Panc1 (cell line): ENCODE measurements at regions not wholly inside any gene's neighbourhood (a gene's known extent, or its start where the extent isn't known, plus 50 kb on each side); places are given as distances from the start of the nearest gene placed in this dataset.

Source experiments
- ATAC-seq: fragments of 200-7000 bp; cut with Tn5 transposase; 2 replicates; pipeline ENCODE4 v1.9.1; 2020; ENCODE audit warnings: mild to moderate bottlenecking, moderate library complexity
- BruUV-seq: library from RNA; stranded (reverse); fragments of 400-500 nt; replicated peaks from 2 replicates; lab custom pipeline; 2021; lab: Mats Ljungman, UMichigan
- CTCF ChIA-PET: fragments of 300-600 bp; sonication (Branson Sonifier 250); formaldehyde crosslinking; loops from one replicate; lab custom pipeline; 2022; ENCODE audit warnings: antibody characterized with exemption; lab: Charles Lee
- POLR2A ChIA-PET: fragments of 300-600 bp; sonication (Branson Sonifier 250); formaldehyde crosslinking; loops from one replicate; lab custom pipeline; 2022; ENCODE audit warnings: antibody characterized with exemption; lab: Charles Lee
- DNase-seq: peaks from one replicate; pipeline ENCODE4 v3.0.0-alpha.2; 2010; ENCODE audit warnings: low read depth, low spot score
- H3K27ac ChIP-seq: 2 replicates; pipeline ENCODE4 v1.5.1; 2011; ENCODE audit warnings: mild to moderate bottlenecking, low read length, inconsistent platforms
- H3K27me3 ChIP-seq: fragments of 200-500 bp; sonication (Bioruptor generic); 2 replicates; pipeline ENCODE4 v1.6.0; 2014; ENCODE audit warnings: low read length, inconsistent platforms; ENCODE audit not compliant: control insufficient read depth, insufficient read depth
- H3K36me3 ChIP-seq: fragments of 200-500 bp; sonication (Bioruptor generic); 2 replicates; pipeline ENCODE4 v1.5.1; 2014; ENCODE audit warnings: inconsistent platforms, mild to moderate bottlenecking, low read length, moderate library complexity; ENCODE audit not compliant: control insufficient read depth, insufficient read depth
- H3K4me1 ChIP-seq: 2 replicates; pipeline ENCODE4 v1.5.1; 2011; ENCODE audit warnings: inconsistent platforms, mild to moderate bottlenecking, low read length, moderate library complexity; ENCODE audit not compliant: control insufficient read depth, insufficient read depth
- H3K4me3 ChIP-seq, 2 experiments: 2 replicates each; pipeline ENCODE4 v1.5.1; 2011 to 2012; ENCODE audit warnings: low read depth in 2 of 2, low read length in 2 of 2, mild to moderate bottlenecking in 2 of 2, inconsistent platforms in 1 of 2, moderate library complexity in 1 of 2
- H3K9me3 ChIP-seq: fragments of 200-500 bp; sonication (Bioruptor generic); 2 replicates; pipeline ENCODE4 v1.5.1; 2014; ENCODE audit warnings: low read depth, mild to moderate bottlenecking, inconsistent platforms, low read length, moderate library complexity; ENCODE audit not compliant: control insufficient read depth, insufficient read depth
- POLR2AphosphoS5 ChIP-seq: IDR thresholded peaks from 2 replicates; pipeline ENCODE4 v1.6.1; 2012; ENCODE audit warnings: mild to moderate bottlenecking, low read depth, low read length, moderate library complexity
- SIN3A ChIP-seq: IDR thresholded peaks from 2 replicates; pipeline ENCODE4 v1.6.1; 2012; ENCODE audit warnings: low read depth, mild to moderate bottlenecking, low read length, moderate library complexity, borderline replicate concordance; ENCODE audit not compliant: insufficient read depth
- TCF7L2 ChIP-seq: IDR thresholded peaks from 2 replicates; pipeline ENCODE4 v1.6.1; 2011; ENCODE audit warnings: mild to moderate bottlenecking, low read depth, low read length, inconsistent platforms
- in situ Hi-C: cut with HindIII; loops from 2 replicates; pipeline ENCODE4 v1.10.0; 2016; ENCODE audit warnings: low sequenced_read_pairs, low pct_unique_long_range_greater_than_20kb
- intact Hi-C: fragments of 100-400 bp; cut with micrococcal nuclease; formaldehyde crosslinking; loops from one replicate; pipeline ENCODE4 v1.10.0; 2022; ENCODE audit not compliant: unreplicated experiment
- TF ChIP-seq, protein P1 (sequence below): fragments of 450-650 bp; IDR thresholded peaks from 2 replicates; pipeline ENCODE4 v1.5.1; 2017; ENCODE audit warnings: mild to moderate bottlenecking
- TF ChIP-seq, protein P2 (sequence below), 2 experiments: IDR thresholded peaks; 2 replicates each; pipeline ENCODE4 v1.6.1; 2011 to 2012; ENCODE audit warnings: low read depth in 2 of 2, control low read depth in 1 of 2, low read length in 1 of 2, mild to moderate bottlenecking in 1 of 2, moderate library complexity in 1 of 2; ENCODE audit not compliant: insufficient read depth in 1 of 2

DNA sequence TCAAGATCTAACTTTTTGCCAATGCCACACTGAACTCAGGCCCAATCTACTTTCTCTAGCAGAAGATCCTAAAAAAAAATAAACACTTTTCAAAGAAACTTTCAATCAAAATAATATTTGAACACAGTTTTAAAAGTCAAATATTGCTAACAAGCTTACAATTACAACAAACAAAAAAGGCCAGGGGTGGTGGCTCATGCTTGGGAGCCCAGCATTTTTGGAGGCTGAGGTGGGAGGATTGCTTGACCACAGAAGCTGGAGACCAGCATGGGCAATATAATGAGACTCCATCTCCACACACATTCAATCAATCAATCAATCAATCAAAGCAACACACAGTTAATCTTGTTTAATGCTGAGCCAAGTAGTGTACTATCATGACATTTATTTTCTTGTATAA is 149.2 kb downstream of the CYP26A1 start:
- Histone ChIP-seq H3K36me3 (no peaks in the 10 kb centered on the region), H3K4me1 (no peaks in the 10 kb centered on the region), H3K27ac (no peak overlapping the region), H3K9me3 (no peaks in the 10 kb centered on the region), H3K4me3 (no peak overlapping the region), H3K27me3 (peaks cover 2% of the 10 kb centered on the region; the same call in 1 of the 2 replicates)
- in situ Hi-C loops: no loop called here
- no TSS peak for BruUV-seq
- intact Hi-C loops: no loop called here
- CTCF ChIA-PET: no interaction called here
- ATAC-seq: no peak
- DNase-seq: no peak
- no peak for TF ChIP-seq TCF7L2
- TF ChIP-seq, protein P1, sequence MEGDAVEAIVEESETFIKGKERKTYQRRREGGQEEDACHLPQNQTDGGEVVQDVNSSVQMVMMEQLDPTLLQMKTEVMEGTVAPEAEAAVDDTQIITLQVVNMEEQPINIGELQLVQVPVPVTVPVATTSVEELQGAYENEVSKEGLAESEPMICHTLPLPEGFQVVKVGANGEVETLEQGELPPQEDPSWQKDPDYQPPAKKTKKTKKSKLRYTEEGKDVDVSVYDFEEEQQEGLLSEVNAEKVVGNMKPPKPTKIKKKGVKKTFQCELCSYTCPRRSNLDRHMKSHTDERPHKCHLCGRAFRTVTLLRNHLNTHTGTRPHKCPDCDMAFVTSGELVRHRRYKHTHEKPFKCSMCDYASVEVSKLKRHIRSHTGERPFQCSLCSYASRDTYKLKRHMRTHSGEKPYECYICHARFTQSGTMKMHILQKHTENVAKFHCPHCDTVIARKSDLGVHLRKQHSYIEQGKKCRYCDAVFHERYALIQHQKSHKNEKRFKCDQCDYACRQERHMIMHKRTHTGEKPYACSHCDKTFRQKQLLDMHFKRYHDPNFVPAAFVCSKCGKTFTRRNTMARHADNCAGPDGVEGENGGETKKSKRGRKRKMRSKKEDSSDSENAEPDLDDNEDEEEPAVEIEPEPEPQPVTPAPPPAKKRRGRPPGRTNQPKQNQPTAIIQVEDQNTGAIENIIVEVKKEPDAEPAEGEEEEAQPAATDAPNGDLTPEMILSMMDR: no peak
- TF ChIP-seq POLR2AphosphoS5: no peak
- no peak for TF ChIP-seq SIN3A
- TF ChIP-seq, protein P2, sequence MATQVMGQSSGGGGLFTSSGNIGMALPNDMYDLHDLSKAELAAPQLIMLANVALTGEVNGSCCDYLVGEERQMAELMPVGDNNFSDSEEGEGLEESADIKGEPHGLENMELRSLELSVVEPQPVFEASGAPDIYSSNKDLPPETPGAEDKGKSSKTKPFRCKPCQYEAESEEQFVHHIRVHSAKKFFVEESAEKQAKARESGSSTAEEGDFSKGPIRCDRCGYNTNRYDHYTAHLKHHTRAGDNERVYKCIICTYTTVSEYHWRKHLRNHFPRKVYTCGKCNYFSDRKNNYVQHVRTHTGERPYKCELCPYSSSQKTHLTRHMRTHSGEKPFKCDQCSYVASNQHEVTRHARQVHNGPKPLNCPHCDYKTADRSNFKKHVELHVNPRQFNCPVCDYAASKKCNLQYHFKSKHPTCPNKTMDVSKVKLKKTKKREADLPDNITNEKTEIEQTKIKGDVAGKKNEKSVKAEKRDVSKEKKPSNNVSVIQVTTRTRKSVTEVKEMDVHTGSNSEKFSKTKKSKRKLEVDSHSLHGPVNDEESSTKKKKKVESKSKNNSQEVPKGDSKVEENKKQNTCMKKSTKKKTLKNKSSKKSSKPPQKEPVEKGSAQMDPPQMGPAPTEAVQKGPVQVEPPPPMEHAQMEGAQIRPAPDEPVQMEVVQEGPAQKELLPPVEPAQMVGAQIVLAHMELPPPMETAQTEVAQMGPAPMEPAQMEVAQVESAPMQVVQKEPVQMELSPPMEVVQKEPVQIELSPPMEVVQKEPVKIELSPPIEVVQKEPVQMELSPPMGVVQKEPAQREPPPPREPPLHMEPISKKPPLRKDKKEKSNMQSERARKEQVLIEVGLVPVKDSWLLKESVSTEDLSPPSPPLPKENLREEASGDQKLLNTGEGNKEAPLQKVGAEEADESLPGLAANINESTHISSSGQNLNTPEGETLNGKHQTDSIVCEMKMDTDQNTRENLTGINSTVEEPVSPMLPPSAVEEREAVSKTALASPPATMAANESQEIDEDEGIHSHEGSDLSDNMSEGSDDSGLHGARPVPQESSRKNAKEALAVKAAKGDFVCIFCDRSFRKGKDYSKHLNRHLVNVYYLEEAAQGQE (IDR thresholded peaks at IDR 0.05; ENCODE audit: insufficient read depth in 1 of 2, low read depth in 2 of 2, low read length in 1 of 2): no peak
- POLR2A ChIA-PET: no interaction called here

DNA sequence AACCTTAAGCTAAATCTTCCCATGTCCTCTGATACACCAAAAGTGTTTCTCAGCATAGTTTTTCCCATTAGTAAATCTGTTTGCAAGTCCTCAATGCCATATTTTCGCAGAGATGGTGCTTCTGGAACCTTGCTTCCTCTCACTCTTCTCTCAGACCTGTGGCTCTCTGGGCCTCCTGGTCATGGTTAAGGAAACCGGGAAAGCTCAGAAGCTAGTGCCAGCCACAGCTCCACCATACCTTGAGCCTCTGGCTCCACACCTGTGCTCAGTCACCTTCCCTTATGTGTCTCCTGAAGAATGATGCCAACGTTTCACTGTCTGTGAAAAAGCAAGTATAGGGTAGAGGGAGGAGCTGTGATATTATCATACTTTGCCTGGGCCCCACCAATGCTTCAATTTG is 149.6 kb downstream of the CYP26A1 start:
- TF ChIP-seq POLR2AphosphoS5: no peak
- TF ChIP-seq, protein P1: no peak
- TF ChIP-seq, protein P2 (IDR thresholded peaks at IDR 0.05; ENCODE audit: insufficient read depth in 1 of 2, low read depth in 2 of 2, low read length in 1 of 2): no peak
- TF ChIP-seq SIN3A: no peak
- no peak for TF ChIP-seq TCF7L2
- BruUV-seq: no TSS peak
- intact Hi-C loops: no loop called here
- no peaks in the 10 kb centered on the region for H3K36me3 ChIP-seq
- H3K4me1 ChIP-seq: no peaks in the 10 kb centered on the region
- in situ Hi-C loops: no loop called here
- DNase-seq (no peak), ATAC-seq (no peak)
- H3K27ac ChIP-seq: no peak overlapping the region
- ChIA-PET CTCF (no interaction called here), POLR2A (no interaction called here)
- no peaks in the 10 kb centered on the region for H3K9me3 ChIP-seq
- no peak overlapping the region for H3K4me3 ChIP-seq
- H3K27me3 ChIP-seq: peaks cover 2% of the 10 kb centered on the region; the same call in 1 of the 2 replicates
